ENCODE measurements at regions not wholly inside any gene's neighbourhood (a gene's known extent, or its start where the extent isn't known, plus 50 kb on each side); places are given as distances from the start of the nearest gene placed in this dataset.

- no peak for TF ChIP-seq GABPA (IDR thresholded peaks at IDR 0.05; ENCODE audit: low read depth)
- no peak for TF ChIP-seq SPI1 (IDR thresholded peaks at IDR 0.05; ENCODE audit: borderline replicate concordance, low read depth)
- TF ChIP-seq POLR2AphosphoS5 (IDR thresholded peaks at IDR 0.05; ENCODE audit: low read depth): no peak
- TF ChIP-seq CTCF (IDR thresholded peaks at IDR 0.05; ENCODE audit: insufficient read depth, low read length): no peak
- TF ChIP-seq REST (IDR thresholded peaks at IDR 0.05; ENCODE audit: insufficient replicate concordance, low read depth): no peak
- Histone ChIP-seq H3K27ac (replicated peaks) (no peak overlapping the region), H3K27me3 (ENCODE audit: insufficient read depth, poor library complexity, severe bottlenecking) (peaks cover 4% of the 10 kb centered on the region), H3K4me3 (replicated peaks; ENCODE audit: insufficient read depth, low read length) (no peak overlapping the region)
- no peak for DNase-seq (ENCODE audit: low read depth in 1 of 2, low spot score in 1 of 2)
These were observed 322.6 kb downstream of the TFEC start for GRCh38 chr7:115708013-115708341.

GRCh38 chr7:115707258-115708012 is 323.1 kb downstream of the TFEC start:
- Histone ChIP-seq H3K27me3 (ENCODE audit: insufficient read depth, poor library complexity, severe bottlenecking) (peaks cover 4% of the 10 kb centered on the region), H3K27ac (replicated peaks) (no peak overlapping the region), H3K4me3 (replicated peaks; ENCODE audit: insufficient read depth, low read length) (no peak overlapping the region)
- no peak for DNase-seq (ENCODE audit: low read depth in 1 of 2, low spot score in 1 of 2)
- TF ChIP-seq GABPA (IDR thresholded peaks at IDR 0.05; ENCODE audit: low read depth): no peak
- TF ChIP-seq CTCF (IDR thresholded peaks at IDR 0.05; ENCODE audit: insufficient read depth, low read length): no peak
- no peak for TF ChIP-seq SPI1 (IDR thresholded peaks at IDR 0.05; ENCODE audit: borderline replicate concordance, low read depth)
- TF ChIP-seq REST (IDR thresholded peaks at IDR 0.05; ENCODE audit: insufficient replicate concordance, low read depth): no peak
- no peak for TF ChIP-seq POLR2AphosphoS5 (IDR thresholded peaks at IDR 0.05; ENCODE audit: low read depth)

GRCh38 chr7:115704884-115705283 is 325.7 kb downstream of the TFEC start:
- DNase-seq (ENCODE audit: low read depth in 1 of 2, low spot score in 1 of 2): no peak
- TF ChIP-seq REST (IDR thresholded peaks at IDR 0.05; ENCODE audit: insufficient replicate concordance, low read depth) (no peak), SPI1 (IDR thresholded peaks at IDR 0.05; ENCODE audit: borderline replicate concordance, low read depth) (no peak), CTCF (IDR thresholded peaks at IDR 0.05; ENCODE audit: insufficient read depth, low read length) (no peak)

More at GRCh38 chr7:115704884-115705283, 325.7 kb downstream of the TFEC start:
- Histone ChIP-seq H3K27me3 (ENCODE audit: insufficient read depth, poor library complexity, severe bottlenecking) (peaks cover 4% of the 10 kb centered on the region), H3K4me3 (replicated peaks; ENCODE audit: insufficient read depth, low read length) (no peak overlapping the region), H3K27ac (replicated peaks) (no peak overlapping the region)

Measured in HL-60 (cell line).